NCI-H526 (cell line): ENCODE measurements at regions not wholly inside any gene's neighbourhood (a gene's known extent, or its start where the extent isn't known, plus 50 kb on each side); places are given as distances from the start of the nearest gene placed in this dataset.

Experiments used
- DNase-seq, 2 experiments: peaks; one replicate each; lab custom pipeline; 2025; lab: John Stamatoyannopoulos, UW

DNA sequence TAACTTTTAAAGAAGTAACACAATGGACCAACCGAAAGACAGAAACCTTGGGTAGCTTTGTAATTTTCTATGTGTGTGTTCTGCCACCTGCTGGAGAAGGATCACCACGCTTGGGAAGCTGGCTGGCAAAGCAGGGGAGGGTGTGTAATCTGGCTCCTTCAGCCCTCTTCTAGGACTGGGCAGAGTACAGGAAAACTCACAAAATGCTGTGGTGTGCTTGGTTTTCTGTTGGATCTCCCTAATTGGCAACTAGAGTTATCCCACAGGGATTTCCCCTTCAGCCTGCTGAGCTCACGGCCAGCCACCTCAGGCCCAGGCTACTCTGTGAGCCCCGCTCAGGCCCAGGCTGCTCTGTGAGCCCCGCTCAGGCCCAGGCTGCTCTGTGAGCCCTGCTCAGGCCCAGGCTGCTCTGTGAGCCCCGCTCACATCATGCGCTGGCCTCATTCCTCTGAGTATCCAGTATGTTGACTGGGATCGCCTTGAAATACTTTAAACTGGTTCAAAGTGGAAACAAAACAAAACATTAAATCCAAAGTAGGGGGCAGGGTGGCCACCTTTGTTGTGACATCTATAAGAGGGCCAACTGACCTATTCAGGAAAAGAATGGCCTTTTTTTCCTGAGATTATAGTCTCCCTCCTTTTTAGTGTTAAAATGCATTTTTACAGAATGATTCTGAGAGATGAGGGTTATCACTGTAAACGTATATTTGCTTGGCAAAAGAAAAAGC, 52.0 kb upstream of the RNU6-8 start:
- peak; percentile 26 to 70 for DNase-seq

GRCh38 chr14:32255789-32256188, 52.7 kb upstream of the RNU6-8 start:
- DNase-seq, result no peak

- no peak for DNase-seq
Measured at GRCh38 chr14:32256576-32256975, 53.5 kb upstream of the RNU6-8 start.

DNA sequence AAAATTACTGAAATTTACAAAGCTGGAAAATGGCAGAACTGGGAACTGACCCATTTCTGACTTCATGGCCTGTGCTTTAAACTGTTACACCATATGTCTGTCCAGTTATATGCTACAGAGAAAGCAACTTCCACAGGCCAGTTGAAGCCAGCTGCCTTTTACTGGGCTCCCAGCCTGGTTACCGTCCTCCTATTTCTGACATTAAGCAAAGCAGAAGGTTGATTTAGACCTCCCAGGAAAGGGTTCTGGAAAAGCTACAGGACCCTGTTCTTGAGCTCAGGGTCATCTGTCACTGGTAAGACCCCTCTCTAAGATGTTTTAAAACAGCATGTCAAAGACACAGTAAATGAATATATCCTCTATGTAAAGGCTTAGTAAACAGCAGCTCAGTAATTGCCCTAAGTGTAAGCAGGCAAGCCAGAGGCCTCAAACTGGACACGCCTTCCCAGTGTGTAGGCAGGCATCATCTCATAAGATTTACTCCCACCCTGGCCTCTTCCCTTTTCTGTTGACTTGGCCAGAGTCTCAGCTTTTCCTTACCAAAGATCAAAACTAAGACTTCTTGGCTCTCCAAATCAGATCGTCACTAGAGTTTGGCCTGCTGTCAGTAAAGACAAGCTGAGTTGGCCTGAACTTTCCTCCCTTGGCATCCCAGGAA, 55.4 kb upstream of the RNU6-8 start:
- no peak for DNase-seq

GRCh38 chr14:32259368-32260013, 56.4 kb upstream of the RNU6-8 start:
- DNase-seq, result no peak

GRCh38 chr14:32263939-32264567, 61.0 kb upstream of the RNU6-8 start:
- no peak for DNase-seq

GRCh38 chr14:32265584-32265983, 62.5 kb upstream of the RNU6-8 start:
- no peak for DNase-seq

GRCh38 chr14:32277998-32278397, 51.1 kb upstream of the AKAP6 start:
- no peak for DNase-seq
